Upper lobe of right lung (tissue), 1 donor: ENCODE measurements at regions not wholly inside any gene's neighbourhood (a gene's known extent, or its start where the extent isn't known, plus 50 kb on each side); places are given as distances from the start of the nearest gene placed in this dataset.
A peak's percentile ranks its signal among the peaks of the same experiment; 100 is the strongest.

Experiments
- ATAC-seq: fragments of 200-7000 bp; cut with Tn5 transposase; one replicate; pipeline ENCODE4 v1.9.1; 2020; ENCODE audit warnings: mild to moderate bottlenecking, moderate library complexity
- DNase-seq: peaks from one replicate; pipeline ENCODE4 v3.0.0-alpha.2; 2020
- H3K27ac ChIP-seq: fragments of 200-600 bp; one replicate; pipeline ENCODE4 v1.8.0; 2022
- H3K27me3 ChIP-seq: fragments of 200-600 bp; one replicate; pipeline ENCODE4 v1.8.0; 2022; ENCODE audit warnings: mild to moderate bottlenecking
- H3K36me3 ChIP-seq: fragments of 200-600 bp; one replicate; pipeline ENCODE4 v1.8.0; 2022
- H3K4me1 ChIP-seq: fragments of 200-600 bp; one replicate; pipeline ENCODE4 v1.8.0; 2022
- H3K4me3 ChIP-seq: fragments of 200-600 bp; one replicate; pipeline ENCODE4 v1.8.0; 2022; ENCODE audit warnings: mild to moderate bottlenecking
- H3K9me3 ChIP-seq: fragments of 200-600 bp; one replicate; pipeline ENCODE4 v1.8.0; 2022
- intact Hi-C: fragments of 100-400 bp; cut with DNase I; formaldehyde crosslinking; loops from one replicate; pipeline ENCODE4 v1.11.0; 2022
- TF ChIP-seq, protein P1 (sequence below): fragments of 200-600 bp; IDR thresholded peaks from one replicate; pipeline ENCODE4 v1.8.0; 2022; ENCODE audit warnings: antibody characterized with exemption
- donor health status: DM: no; HTN: yes; CAD: no; lungs with severe emphysema.

DNA sequence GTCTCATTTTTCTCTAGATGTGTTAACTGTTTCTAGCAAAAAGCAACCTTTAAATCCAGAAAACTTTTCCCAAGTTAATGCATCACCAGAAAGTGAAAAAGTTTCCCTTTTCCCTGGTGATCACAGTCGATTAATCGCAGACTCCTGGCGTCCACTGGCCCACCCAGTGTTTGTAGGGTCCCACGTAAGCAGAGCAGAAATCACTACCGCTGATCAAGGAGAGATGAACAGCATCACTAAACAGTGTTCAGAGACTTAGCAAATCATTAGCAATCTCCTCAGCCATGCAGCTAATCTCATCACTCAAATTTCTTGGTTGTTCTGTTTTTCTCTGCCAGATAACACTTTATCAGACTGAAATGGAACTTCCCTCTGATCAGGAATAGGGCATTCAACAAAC lies 184.2 kb downstream of the EFNB2 start:
- Histone ChIP-seq H3K4me1 (no peaks in the 10 kb centered on the region), H3K27me3 (peaks cover 12% of the 10 kb centered on the region), H3K36me3 (no peaks in the 10 kb centered on the region), H3K9me3 (no peaks in the 10 kb centered on the region), H3K4me3 (no peak overlapping the region), H3K27ac (no peak overlapping the region)
- DNase-seq (no peak), ATAC-seq (no peak)
- TF ChIP-seq, protein P1, sequence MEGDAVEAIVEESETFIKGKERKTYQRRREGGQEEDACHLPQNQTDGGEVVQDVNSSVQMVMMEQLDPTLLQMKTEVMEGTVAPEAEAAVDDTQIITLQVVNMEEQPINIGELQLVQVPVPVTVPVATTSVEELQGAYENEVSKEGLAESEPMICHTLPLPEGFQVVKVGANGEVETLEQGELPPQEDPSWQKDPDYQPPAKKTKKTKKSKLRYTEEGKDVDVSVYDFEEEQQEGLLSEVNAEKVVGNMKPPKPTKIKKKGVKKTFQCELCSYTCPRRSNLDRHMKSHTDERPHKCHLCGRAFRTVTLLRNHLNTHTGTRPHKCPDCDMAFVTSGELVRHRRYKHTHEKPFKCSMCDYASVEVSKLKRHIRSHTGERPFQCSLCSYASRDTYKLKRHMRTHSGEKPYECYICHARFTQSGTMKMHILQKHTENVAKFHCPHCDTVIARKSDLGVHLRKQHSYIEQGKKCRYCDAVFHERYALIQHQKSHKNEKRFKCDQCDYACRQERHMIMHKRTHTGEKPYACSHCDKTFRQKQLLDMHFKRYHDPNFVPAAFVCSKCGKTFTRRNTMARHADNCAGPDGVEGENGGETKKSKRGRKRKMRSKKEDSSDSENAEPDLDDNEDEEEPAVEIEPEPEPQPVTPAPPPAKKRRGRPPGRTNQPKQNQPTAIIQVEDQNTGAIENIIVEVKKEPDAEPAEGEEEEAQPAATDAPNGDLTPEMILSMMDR: no peak
- intact Hi-C loops: no loop called here

DNA sequence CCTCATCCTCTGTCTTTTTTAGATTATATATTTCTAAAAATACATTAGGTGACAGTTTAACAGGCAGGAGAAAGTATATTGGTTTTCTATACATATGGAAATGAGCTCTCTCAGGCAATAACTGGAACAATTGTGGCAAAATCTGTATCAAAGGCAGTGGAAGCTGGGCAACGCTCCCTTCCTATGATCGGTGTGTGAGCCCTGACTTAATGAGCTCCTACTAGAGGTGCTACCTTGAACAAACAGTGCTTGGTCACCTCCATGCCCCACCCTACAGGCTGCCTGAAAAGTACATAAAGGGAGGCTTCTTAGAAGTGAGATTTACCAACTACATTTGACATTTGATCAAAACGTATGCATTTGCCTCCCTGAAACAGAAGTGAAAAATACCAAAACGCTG lies 185.3 kb downstream of the EFNB2 start:
- TF ChIP-seq, protein P1: no peak
- H3K36me3 ChIP-seq: no peaks in the 10 kb centered on the region
- peak; percentile 90 for ATAC-seq
- intact Hi-C loops: no loop called here
- H3K27me3 ChIP-seq: peaks cover 12% of the 10 kb centered on the region
- no peaks in the 10 kb centered on the region for H3K4me1 ChIP-seq
- H3K27ac ChIP-seq: no peak overlapping the region
- no peak overlapping the region for H3K4me3 ChIP-seq
- H3K9me3 ChIP-seq: no peaks in the 10 kb centered on the region
- DNase-seq: no peak

DNA sequence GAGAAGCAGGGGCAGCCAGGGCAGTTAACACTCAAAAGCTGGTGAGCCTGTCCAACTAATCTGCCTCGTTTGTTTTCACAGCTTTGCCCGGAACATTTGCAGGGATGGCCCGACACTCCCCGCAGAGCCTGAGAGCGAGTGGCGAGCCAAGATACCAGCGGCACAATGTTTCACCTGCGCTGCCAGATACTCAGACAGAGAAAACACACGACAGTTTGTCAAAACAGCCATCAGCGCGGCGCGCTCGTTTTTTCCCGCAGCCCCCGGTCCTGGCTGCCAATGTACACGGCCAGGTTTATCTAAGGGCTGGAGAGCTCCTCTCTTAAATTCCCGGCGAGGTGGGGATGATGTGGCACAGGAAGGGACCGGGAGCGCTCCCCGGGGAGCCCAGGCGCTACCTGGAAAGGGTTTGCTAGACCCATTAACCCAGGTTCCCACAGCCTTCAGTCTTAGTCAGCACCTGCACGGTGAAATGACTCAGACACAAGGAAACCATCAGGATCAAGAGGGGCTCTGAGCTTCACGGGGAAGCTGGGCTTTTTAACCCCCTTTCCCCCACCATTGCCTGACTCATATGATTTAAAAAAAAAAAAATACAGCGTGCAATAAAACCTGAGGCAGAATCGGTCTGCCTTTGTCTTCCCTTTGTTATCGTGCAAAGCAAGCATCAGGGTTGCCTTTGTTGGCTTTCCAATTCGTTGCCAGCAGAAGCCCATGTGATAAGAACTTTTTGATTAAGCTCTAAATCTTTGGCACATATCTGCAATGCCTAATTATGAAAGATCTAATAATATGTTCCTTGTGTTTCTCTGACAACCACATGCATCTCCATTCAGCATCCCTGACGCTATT lies 186.2 kb downstream of the EFNB2 start:
- Histone ChIP-seq H3K4me1 (no peaks in the 10 kb centered on the region), H3K9me3 (no peaks in the 10 kb centered on the region), H3K27me3 (peaks cover 12% of the 10 kb centered on the region), H3K4me3 (peak overlapping the region; percentile 34), H3K36me3 (no peaks in the 10 kb centered on the region), H3K27ac (no peak overlapping the region)
- TF ChIP-seq, protein P1: no peak
- DNase-seq (peak; percentile 69), ATAC-seq (peak; percentile 79)
- intact Hi-C loops: no loop called here

DNA sequence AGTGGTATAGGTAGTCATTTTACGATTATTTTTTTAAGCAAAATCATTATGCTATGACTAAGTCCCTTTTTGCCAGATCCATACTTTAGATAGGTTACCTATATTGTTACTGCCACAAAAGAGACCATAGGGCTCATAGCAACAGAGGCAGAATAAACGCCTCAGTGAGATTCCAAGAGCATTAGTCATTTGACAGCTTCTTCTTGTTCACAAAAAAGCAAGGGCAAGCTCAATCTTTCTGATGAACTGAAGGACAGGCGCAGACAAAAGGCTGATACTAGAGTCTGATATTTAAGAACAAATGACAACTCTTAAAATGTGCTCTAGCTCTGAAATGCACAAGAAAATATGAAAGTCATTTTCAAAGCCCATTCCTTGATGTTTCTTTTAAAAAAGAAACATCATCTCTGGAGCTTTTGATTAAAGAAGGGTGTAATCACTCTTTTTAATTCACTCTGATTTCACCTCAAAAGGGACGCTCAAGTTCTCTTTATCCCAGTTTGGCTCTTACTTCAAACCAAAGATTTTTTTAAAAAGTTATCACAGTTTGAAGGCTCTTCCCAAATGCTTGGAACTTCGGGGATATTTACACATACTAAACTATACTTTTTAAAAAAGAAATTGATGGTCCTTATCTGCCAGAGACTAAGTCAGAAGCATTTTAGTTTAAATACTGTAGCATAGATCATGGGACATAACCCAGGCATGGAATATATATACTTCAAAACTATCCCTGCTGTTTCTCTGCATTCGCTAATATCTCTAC lies 187.2 kb downstream of the EFNB2 start:
- no peaks in the 10 kb centered on the region for H3K9me3 ChIP-seq
- no peaks in the 10 kb centered on the region for H3K36me3 ChIP-seq
- TF ChIP-seq, protein P1: no peak
- no peak overlapping the region for H3K4me3 ChIP-seq
- ATAC-seq: no peak
- H3K27me3 ChIP-seq: peaks cover 12% of the 10 kb centered on the region
- no peak overlapping the region for H3K27ac ChIP-seq
- no peak for DNase-seq
- intact Hi-C loops: no loop called here
- H3K4me1 ChIP-seq: no peaks in the 10 kb centered on the region

DNA sequence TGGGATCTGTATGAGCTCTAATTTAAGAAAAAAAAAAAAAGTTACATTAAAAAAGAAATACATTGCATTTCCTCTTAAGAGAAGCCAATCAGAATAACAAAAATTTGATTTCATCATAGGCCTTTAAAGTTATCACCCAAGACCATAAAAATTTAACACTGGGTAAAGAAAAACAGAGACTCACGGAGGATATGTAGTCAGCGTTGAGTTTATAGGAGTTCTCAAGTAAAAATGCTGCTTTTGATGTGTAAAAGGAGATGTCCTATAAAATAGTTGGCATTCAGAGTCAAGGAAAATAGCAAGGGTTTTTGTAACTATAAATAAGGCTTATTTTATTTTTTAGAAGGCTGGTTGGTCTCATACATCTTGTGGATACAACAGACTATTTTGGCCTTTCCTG lies 191.1 kb downstream of the EFNB2 start:
- intact Hi-C loops: no loop called here
- no peaks in the 10 kb centered on the region for H3K4me1 ChIP-seq
- H3K36me3 ChIP-seq: no peaks in the 10 kb centered on the region
- TF ChIP-seq, protein P1: no peak
- ATAC-seq: no peak
- no peak for DNase-seq
- H3K4me3 ChIP-seq: no peak overlapping the region
- peaks cover 8% of the 10 kb centered on the region for H3K27me3 ChIP-seq
- peaks cover 12% of the 10 kb centered on the region for H3K9me3 ChIP-seq
- no peak overlapping the region for H3K27ac ChIP-seq
